ENCODE measurements at regions not wholly inside any gene's neighbourhood (a gene's known extent, or its start where the extent isn't known, plus 50 kb on each side); places are given as distances from the start of the nearest gene placed in this dataset.

DNA sequence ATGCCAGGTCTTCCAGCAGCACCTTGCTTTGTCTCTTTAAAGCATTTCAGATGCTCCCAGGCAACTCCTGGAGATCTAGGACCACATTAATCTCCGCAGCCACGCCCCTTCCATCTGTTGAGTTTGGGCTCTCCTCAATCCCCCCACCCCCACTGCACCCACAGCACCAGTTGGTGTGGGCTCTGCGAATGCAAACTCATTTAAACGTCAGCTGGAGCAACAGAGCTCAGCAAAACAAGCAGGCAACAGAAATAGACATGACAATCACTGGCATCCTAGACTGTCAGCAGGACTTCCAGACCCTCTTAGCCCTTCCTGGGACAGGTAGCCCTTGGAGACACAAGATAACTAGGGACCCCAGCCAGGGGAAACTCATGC is 106.9 kb downstream of the LSM3 start:
- TF ChIP-seq EP300 (IDR thresholded peaks at IDR 0.05; ENCODE audit: low read depth), result no peak
- TF ChIP-seq POLR2AphosphoS5 (IDR thresholded peaks at IDR 0.05), result no peak
- TF ChIP-seq POLR2A (IDR thresholded peaks at IDR 0.05), result no peak
- TF ChIP-seq CTCF (IDR thresholded peaks at IDR 0.05), result no peak
